GM10266 (cell line): ENCODE measurements at regions not wholly inside any gene's neighbourhood (a gene's known extent, or its start where the extent isn't known, plus 50 kb on each side); places are given as distances from the start of the nearest gene placed in this dataset.

Experiments
- DNase-seq: peaks from one replicate; pipeline ENCODE4 v3.0.0; 2012; ENCODE audit errors: extremely low spot score
- CTCF ChIP-seq: IDR thresholded peaks from 2 replicates; pipeline ENCODE4 v1.5.1; 2012; ENCODE audit warnings: mild to moderate bottlenecking, low read depth; ENCODE audit not compliant: control insufficient read depth, insufficient read depth; ENCODE audit errors: missing control alignments

- no peak for DNase-seq
- TF ChIP-seq CTCF = no peak
Measured at GRCh38 chr2:226308323-226308680, 491.3 kb downstream of the IRS1 start.

GRCh38 chr2:226307487-226308322 is 491.9 kb downstream of the IRS1 start:
- TF ChIP-seq CTCF = no peak
- no peak for DNase-seq

GRCh38 chr2:226306969-226307368 is 492.7 kb downstream of the IRS1 start:
- no peak for TF ChIP-seq CTCF
- DNase-seq = no peak

GRCh38 chr2:226304308-226304707 is 495.3 kb downstream of the IRS1 start:
- DNase-seq = no peak

GRCh38 chr2:226303707-226304106 is 495.9 kb downstream of the IRS1 start:
- no peak for TF ChIP-seq CTCF
- no peak for DNase-seq

More at GRCh38 chr2:226304308-226304707, 495.3 kb downstream of the IRS1 start:
- TF ChIP-seq CTCF = no peak

- TF ChIP-seq CTCF = no peak
- DNase-seq = no peak
Measured at GRCh38 chr2:226300196-226300886, 499.3 kb downstream of the IRS1 start.

GRCh38 chr2:226299771-226300170 is 499.8 kb downstream of the IRS1 start:
- no peak for TF ChIP-seq CTCF
- DNase-seq = no peak
